HepG2 (cell line): ENCODE measurements at regions not wholly inside any gene's neighbourhood (a gene's known extent, or its start where the extent isn't known, plus 50 kb on each side); places are given as distances from the start of the nearest gene placed in this dataset.
A peak's percentile ranks its signal among the peaks of the same experiment; 100 is the strongest.
"Not testable (repeated sequence)": the region's sequence is repeated elsewhere in the genome, so short reads cannot be mapped to it uniquely, and the experiment has no call there.

Source experiments
- ATAC-seq: fragments of 200-7000 bp; cut with Tn5 transposase; 3 replicates; pipeline ENCODE4 v1.9.1; 2020; ENCODE audit warnings: mild to moderate bottlenecking, moderate library complexity
- BruUV-seq: library from RNA; stranded (reverse); fragments of 400-500 nt; replicated peaks from 2 replicates; lab custom pipeline; 2021; lab: Mats Ljungman, UMichigan
- CTCF ChIA-PET: fragments of 300-600 bp; formaldehyde crosslinking; extraction: SDS; loops from one replicate; lab custom pipeline; 2021; ENCODE audit warnings: low total read pairs, inconsistent platforms, low intra/inter-chr PET ratio; lab: Yijun Ruan, JAX
- POLR2A ChIA-PET: fragments of 350-600 bp; sonication (Branson Sonifier 250); formaldehyde crosslinking; loops from one replicate; lab custom pipeline; 2020; ENCODE audit warnings: antibody characterized with exemption, inconsistent platforms; lab: Yijun Ruan, JAX
- DNase-seq: peaks from one replicate; pipeline ENCODE4 v3.0.0-alpha.2; 2015; ENCODE audit warnings: low spot score
- FAIRE-seq: peaks from 3 replicates; lab custom pipeline; 2011; peaks lifted over from hg19 to GRCh38; lab: Jason Lieb, UNC
- H2AFZ ChIP-seq: one replicate; pipeline ENCODE4 v1.6.1; 2011; ENCODE audit warnings: low read length, inconsistent platforms
- H3K27ac ChIP-seq: fragments of 300-600 bp; 3 replicates; pipeline ENCODE4 v1.8.0; 2011; ENCODE audit warnings: mixed run types, mild to moderate bottlenecking, mixed read lengths, low read length, inconsistent platforms; ENCODE audit not compliant: insufficient read depth; ENCODE audit errors: extremely low read length
- H3K27me3 ChIP-seq, 2 experiments: fragments of 200-600 bp in 1 of 2; 2 replicates in 1 of 2; 3 replicates in 1 of 2; pipeline versions ENCODE4 v1.6.0 to v1.8.0; 2011; ENCODE audit warnings: low read length in 2 of 2, mild to moderate bottlenecking in 2 of 2, moderate library complexity in 2 of 2, inconsistent platforms in 1 of 2; ENCODE audit not compliant: insufficient read depth in 2 of 2, control insufficient read depth in 1 of 2
- H3K36me3 ChIP-seq, 2 experiments: fragments of 200-600 bp in 1 of 2; replicated peaks in 1 of 2; 2 replicates in 1 of 2; 3 replicates in 1 of 2; pipeline versions ENCODE4 v1.5.1 to v1.8.0; 2011; ENCODE audit warnings: low read length in 2 of 2, inconsistent platforms in 1 of 2; ENCODE audit not compliant: insufficient read depth in 2 of 2, control insufficient read depth in 1 of 2
- H3K4me1 ChIP-seq: 2 replicates; pipeline ENCODE4 v1.5.1; 2012; ENCODE audit warnings: low read length, inconsistent platforms; ENCODE audit not compliant: insufficient read depth
- H3K4me2 ChIP-seq: 2 replicates; pipeline ENCODE4 v1.6.0; 2011; ENCODE audit warnings: low read depth, low read length, inconsistent platforms
- H3K4me3 ChIP-seq, 3 experiments: fragments of 200-600 bp in 1 of 3; sonication (generic), shearing (Covaris generic) in 1 of 3; replicated peaks in 1 of 3; 2 replicates each; pipeline ENCODE4 v1.5.1; 2011 to 2016; ENCODE audit warnings: low read length in 3 of 3, inconsistent platforms in 2 of 3, low read depth in 2 of 3, mild to moderate bottlenecking in 2 of 3, control low read depth in 1 of 3, mixed read lengths in 1 of 3; ENCODE audit not compliant: insufficient read depth in 1 of 3
- H3K79me2 ChIP-seq: one replicate; pipeline ENCODE4 v1.6.1; 2011; ENCODE audit warnings: low read length, inconsistent platforms; ENCODE audit not compliant: insufficient read depth
- H3K9ac ChIP-seq: 2 replicates; pipeline ENCODE4 v1.6.0; 2011; ENCODE audit warnings: mild to moderate bottlenecking, low read depth, low read length, inconsistent platforms; ENCODE audit not compliant: insufficient read depth
- H3K9me3 ChIP-seq: 2 replicates; pipeline ENCODE4 v1.5.1; 2012; ENCODE audit warnings: mild to moderate bottlenecking, low read length
- H4K20me1 ChIP-seq: 2 replicates; pipeline ENCODE4 v1.6.0; 2011; ENCODE audit warnings: inconsistent platforms, mild to moderate bottlenecking, low read length, moderate library complexity; ENCODE audit not compliant: insufficient read depth
- DR1 ChIP-seq: sonication (generic); formaldehyde crosslinking; IDR thresholded peaks from 2 replicates; pipeline ENCODE4 v1.8.0; 2021; ENCODE audit warnings: mild to moderate bottlenecking, missing genetic modification reagents, inconsistent platforms
- DRAP1 ChIP-seq: IDR thresholded peaks from 2 replicates; pipeline ENCODE4 v1.6.1; 2016; ENCODE audit warnings: missing genetic modification reagents, missing compliant biosample characterization
- GABPB1 ChIP-seq: IDR thresholded peaks from 2 replicates; pipeline ENCODE4 v1.6.1; 2016; ENCODE audit warnings: mild to moderate bottlenecking, missing genetic modification reagents, moderate library complexity, missing compliant biosample characterization
- HNRNPK ChIP-seq: fragments of 200-400 bp; formaldehyde crosslinking; IDR thresholded peaks from 2 replicates; pipeline ENCODE4 v1.6.1; 2018; ENCODE audit warnings: low read length, low read depth, moderate library complexity, mild to moderate bottlenecking; ENCODE audit not compliant: poor library complexity, severe bottlenecking
- HNRNPLL ChIP-seq: fragments of 200-400 bp; formaldehyde crosslinking; IDR thresholded peaks from 2 replicates; pipeline ENCODE4 v1.6.1; 2017; ENCODE audit warnings: mild to moderate bottlenecking, low read depth, low read length; ENCODE audit not compliant: poor library complexity, severe bottlenecking
- KDM2A ChIP-seq: sonication (generic); formaldehyde crosslinking; IDR thresholded peaks from 2 replicates; pipeline ENCODE4 v1.4.0; 2020; ENCODE audit warnings: low read depth, missing genetic modification reagents, borderline replicate concordance
- NFYB ChIP-seq: sonication (generic); formaldehyde crosslinking; IDR thresholded peaks from 2 replicates; pipeline ENCODE4 v1.4.0; 2020; ENCODE audit warnings: missing genetic modification reagents
- RFX5 ChIP-seq: IDR thresholded peaks from 2 replicates; pipeline ENCODE4 v1.6.1; 2011; ENCODE audit warnings: low read depth, low read length, improper control_type of control experiment
- RFXAP ChIP-seq: sonication (generic); formaldehyde crosslinking; IDR thresholded peaks from 2 replicates; pipeline ENCODE4 v1.4.0; 2020; ENCODE audit warnings: missing genetic modification reagents, borderline replicate concordance
- SAP130 ChIP-seq: IDR thresholded peaks from 2 replicates; pipeline ENCODE4 v1.6.1; 2016; ENCODE audit warnings: low read depth
- SP4 ChIP-seq: sonication (generic); formaldehyde crosslinking; IDR thresholded peaks from 2 replicates; pipeline ENCODE4 v1.8.1; 2023; ENCODE audit warnings: mild to moderate bottlenecking, missing genetic modification reagents
- ZNF501 ChIP-seq: sonication (generic); formaldehyde crosslinking; IDR thresholded peaks from 2 replicates; pipeline ENCODE4 v1.5.1; 2020; ENCODE audit warnings: mild to moderate bottlenecking, moderate library complexity, missing genetic modification reagents
- WGBS: methylation state at CpG from one replicate; pipeline ENCODE4 v1.1.6; 2017; ENCODE audit warnings: low lambda C conversion rate; 5-methylcytosine and 5-hydroxymethylcytosine counted together
- in situ Hi-C: cut with HindIII; loops from 2 replicates; pipeline ENCODE4 v1.10.0; 2017; ENCODE audit warnings: low pct_unique_long_range_greater_than_20kb; ENCODE audit not compliant: extremely low pct_ligation_motif_present
- intact Hi-C: fragments of 100-400 bp; cut with micrococcal nuclease; formaldehyde crosslinking; loops from one replicate; pipeline ENCODE4 v1.10.0; 2022; ENCODE audit not compliant: unreplicated experiment
- TF ChIP-seq, protein P1 (sequence below): sonication (generic); formaldehyde crosslinking; conservative IDR thresholded peaks from 2 replicates; pipeline ENCODE4 v1.4.0; 2020; ENCODE audit warnings: mild to moderate bottlenecking, missing genetic modification reagents, moderate library complexity
- TF ChIP-seq, protein P2 (sequence below): fragments of 450-650 bp; IDR thresholded peaks from 2 replicates; pipeline ENCODE4 v1.6.1; 2016

DNA sequence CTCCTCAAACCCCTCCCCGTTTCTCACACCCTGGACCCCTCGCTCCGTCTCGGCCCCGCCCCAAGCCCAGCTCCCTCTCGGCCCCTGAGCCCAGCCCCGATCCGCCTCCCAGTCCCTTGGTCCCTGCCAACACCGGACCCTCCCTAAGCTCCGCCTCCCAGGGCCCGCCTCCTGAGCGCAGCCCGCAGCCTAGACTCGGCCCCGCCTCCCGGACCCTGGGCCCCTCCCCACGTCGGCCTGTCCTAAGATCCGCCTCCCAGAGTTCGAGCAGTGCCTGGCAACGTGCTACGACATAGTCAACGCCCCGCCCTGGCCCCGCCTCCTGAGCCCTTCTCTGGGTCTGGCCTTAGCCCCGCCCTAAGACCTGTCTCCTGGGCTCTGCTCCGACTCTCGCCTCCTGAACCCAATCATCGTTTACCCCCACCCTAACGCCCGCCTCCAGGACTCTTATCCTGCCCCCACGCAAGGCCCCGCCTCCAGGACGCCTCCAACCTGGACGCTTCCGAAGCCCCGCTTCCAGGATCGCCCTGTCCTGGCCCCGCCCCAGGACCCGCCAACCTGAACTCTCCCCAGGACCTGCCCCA lies 53.1 kb upstream of the ROPN1B start:
- H3K27ac ChIP-seq = peak overlapping the region; percentile 52
- H3K36me3 ChIP-seq, CTCF ChIA-PET, H2AFZ ChIP-seq, intact Hi-C loops, H3K27me3 ChIP-seq, in situ Hi-C loops, H3K79me2 ChIP-seq, H3K9me3 ChIP-seq, H4K20me1 ChIP-seq, BruUV-seq, H3K4me1 ChIP-seq: not testable (repeated sequence)
- DNase-seq (peak; percentile 95), FAIRE-seq (peak; percentile 57), ATAC-seq (peak; percentile 79)
- WGBS = under 1% methylated on average over 27 of the region's 40 CpGs
- POLR2A ChIA-PET = interaction anchor here (1.1 kb wide), 1 partner anchor 53 kb away, joined by 3 read pairs; no protein-coding TSS in a partner anchor
- peak overlapping the region; percentile 51 to 69 (median 69); a peak in 4 of 6 replicates for H3K4me3 ChIP-seq
- H3K9ac ChIP-seq = peak overlapping the region; percentile 56; the same call in 1 of the 2 replicates
- H3K4me2 ChIP-seq = peak overlapping the region; percentile 70; the same call in 1 of the 2 replicates
- TF ChIP-seq GABPB1 (peak; percentile 63; the same call in 1 of the 2 replicates), HNRNPK (peak; percentile 58), DRAP1 (CRISPR knock-in tag) (peak; percentile 36; the same call in 1 of the 2 replicates), SP4 (CRISPR knock-in tag) (peak; percentile 77), RFXAP (CRISPR knock-in tag) (peak; percentile 97), DR1 (CRISPR knock-in tag) (peak; percentile 16; the same call in 1 of the 2 replicates), ZNF501 (CRISPR knock-in tag) (0 out of 2 replicates have a peak, but pooled peaks have one; percentile 2), NFYB (CRISPR knock-in tag) (peak; percentile 57), HNRNPLL (peak; percentile 26), SAP130 (CRISPR knock-in tag) (peak; percentile 36; the same call in 1 of the 2 replicates), RFX5 (peak; percentile 95), KDM2A (CRISPR knock-in tag) (0 out of 2 replicates have a peak, but pooled peaks have one; percentile 8)
- TF ChIP-seq, protein P1, sequence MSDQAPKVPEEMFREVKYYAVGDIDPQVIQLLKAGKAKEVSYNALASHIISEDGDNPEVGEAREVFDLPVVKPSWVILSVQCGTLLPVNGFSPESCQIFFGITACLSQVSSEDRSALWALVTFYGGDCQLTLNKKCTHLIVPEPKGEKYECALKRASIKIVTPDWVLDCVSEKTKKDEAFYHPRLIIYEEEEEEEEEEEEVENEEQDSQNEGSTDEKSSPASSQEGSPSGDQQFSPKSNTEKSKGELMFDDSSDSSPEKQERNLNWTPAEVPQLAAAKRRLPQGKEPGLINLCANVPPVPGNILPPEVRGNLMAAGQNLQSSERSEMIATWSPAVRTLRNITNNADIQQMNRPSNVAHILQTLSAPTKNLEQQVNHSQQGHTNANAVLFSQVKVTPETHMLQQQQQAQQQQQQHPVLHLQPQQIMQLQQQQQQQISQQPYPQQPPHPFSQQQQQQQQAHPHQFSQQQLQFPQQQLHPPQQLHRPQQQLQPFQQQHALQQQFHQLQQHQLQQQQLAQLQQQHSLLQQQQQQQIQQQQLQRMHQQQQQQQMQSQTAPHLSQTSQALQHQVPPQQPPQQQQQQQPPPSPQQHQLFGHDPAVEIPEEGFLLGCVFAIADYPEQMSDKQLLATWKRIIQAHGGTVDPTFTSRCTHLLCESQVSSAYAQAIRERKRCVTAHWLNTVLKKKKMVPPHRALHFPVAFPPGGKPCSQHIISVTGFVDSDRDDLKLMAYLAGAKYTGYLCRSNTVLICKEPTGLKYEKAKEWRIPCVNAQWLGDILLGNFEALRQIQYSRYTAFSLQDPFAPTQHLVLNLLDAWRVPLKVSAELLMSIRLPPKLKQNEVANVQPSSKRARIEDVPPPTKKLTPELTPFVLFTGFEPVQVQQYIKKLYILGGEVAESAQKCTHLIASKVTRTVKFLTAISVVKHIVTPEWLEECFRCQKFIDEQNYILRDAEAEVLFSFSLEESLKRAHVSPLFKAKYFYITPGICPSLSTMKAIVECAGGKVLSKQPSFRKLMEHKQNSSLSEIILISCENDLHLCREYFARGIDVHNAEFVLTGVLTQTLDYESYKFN (CRISPR knock-in tag) = peak; percentile 16; the same call in 1 of the 2 replicates
- TF ChIP-seq, protein P2, sequence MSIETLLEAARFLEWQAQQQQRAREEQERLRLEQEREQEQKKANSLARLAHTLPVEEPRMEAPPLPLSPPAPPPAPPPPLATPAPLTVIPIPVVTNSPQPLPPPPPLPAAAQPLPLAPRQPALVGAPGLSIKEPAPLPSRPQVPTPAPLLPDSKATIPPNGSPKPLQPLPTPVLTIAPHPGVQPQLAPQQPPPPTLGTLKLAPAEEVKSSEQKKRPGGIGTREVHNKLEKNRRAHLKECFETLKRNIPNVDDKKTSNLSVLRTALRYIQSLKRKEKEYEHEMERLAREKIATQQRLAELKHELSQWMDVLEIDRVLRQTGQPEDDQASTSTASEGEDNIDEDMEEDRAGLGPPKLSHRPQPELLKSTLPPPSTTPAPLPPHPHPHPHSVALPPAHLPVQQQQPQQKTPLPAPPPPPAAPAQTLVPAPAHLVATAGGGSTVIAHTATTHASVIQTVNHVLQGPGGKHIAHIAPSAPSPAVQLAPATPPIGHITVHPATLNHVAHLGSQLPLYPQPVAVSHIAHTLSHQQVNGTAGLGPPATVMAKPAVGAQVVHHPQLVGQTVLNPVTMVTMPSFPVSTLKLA = 0 out of 2 replicates have a peak, but pooled peaks have one; percentile 3
